Neural progenitor cell (in vitro differentiated cells): ENCODE measurements at regions not wholly inside any gene's neighbourhood (a gene's known extent, or its start where the extent isn't known, plus 50 kb on each side); places are given as distances from the start of the nearest gene placed in this dataset.
A peak's percentile ranks its signal among the peaks of the same experiment; 100 is the strongest.

ENCODE experiments used
- DNase-seq: peaks from one replicate; pipeline ENCODE4 v3.0.0-alpha.2; 2016; ENCODE audit warnings: low spot score
- H2AFZ ChIP-seq: fragments of 200-600 bp; sonication (generic); replicated peaks from 2 replicates; pipeline ENCODE4 v1.6.1; 2016; ENCODE audit warnings: antibody characterized with exemption
- H3F3A ChIP-seq: fragments of 200-600 bp; sonication (generic); 2 replicates; pipeline ENCODE4 v1.6.1; 2016; ENCODE audit warnings: antibody characterized with exemption, low read depth
- H3K27ac ChIP-seq: fragments of 200-600 bp; sonication (generic); 2 replicates; pipeline ENCODE4 v1.5.1; 2016; ENCODE audit warnings: mild to moderate bottlenecking
- H3K27me3 ChIP-seq: fragments of 200-600 bp; sonication (generic); 2 replicates; pipeline ENCODE4 v1.6.1; 2016; ENCODE audit warnings: mild to moderate bottlenecking, moderate library complexity
- H3K36me3 ChIP-seq: fragments of 200-600 bp; sonication (generic); 2 replicates; pipeline ENCODE4 v1.5.1; 2016
- H3K4me1 ChIP-seq: fragments of 200-600 bp; sonication (generic); 2 replicates; pipeline ENCODE4 v1.6.1; 2016; ENCODE audit warnings: mixed run types
- H3K4me2 ChIP-seq: fragments of 200-600 bp; sonication (generic); 2 replicates; pipeline ENCODE4 v1.6.1; 2016
- H3K4me3 ChIP-seq: fragments of 200-600 bp; sonication (generic); 2 replicates; pipeline ENCODE4 v1.5.1; 2016
- H3K79me2 ChIP-seq: fragments of 200-600 bp; sonication (generic); 2 replicates; pipeline ENCODE4 v1.6.1; 2016; ENCODE audit warnings: low read depth
- H3K9ac ChIP-seq: fragments of 200-600 bp; sonication (generic); 2 replicates; pipeline ENCODE4 v1.6.1; 2016
- H3K9me3 ChIP-seq: fragments of 200-600 bp; sonication (generic); 2 replicates; pipeline ENCODE4 v1.5.1; 2016; ENCODE audit warnings: low read depth
- H4K20me1 ChIP-seq: fragments of 200-600 bp; sonication (generic); 2 replicates; pipeline ENCODE4 v1.6.1; 2016; ENCODE audit warnings: low read depth
- H3K27ac Mint-ChIP-seq: 3 replicates; pipeline ENCODE4 v1.8.0; 2021; ENCODE audit warnings: mixed read lengths
- H3K27me3 Mint-ChIP-seq: 2 replicates; pipeline ENCODE4 v1.8.0; 2022; ENCODE audit warnings: low read depth, mild to moderate bottlenecking, inconsistent platforms, moderate library complexity, mixed read lengths; ENCODE audit not compliant: insufficient read depth
- H3K36me3 Mint-ChIP-seq: 3 replicates; pipeline ENCODE4 v1.8.0; 2021; ENCODE audit warnings: mixed read lengths
- H3K4me1 Mint-ChIP-seq: 3 replicates; pipeline ENCODE4 v1.8.0; 2021; ENCODE audit warnings: mixed read lengths
- H3K4me3 Mint-ChIP-seq: 3 replicates; pipeline ENCODE4 v1.8.0; 2021; ENCODE audit warnings: mild to moderate bottlenecking, moderate library complexity, mixed read lengths
- H3K9me3 Mint-ChIP-seq: 3 replicates; pipeline ENCODE4 v1.8.0; 2020; ENCODE audit warnings: mixed read lengths
- EZH2 ChIP-seq: fragments of 200-600 bp; sonication (generic); IDR thresholded peaks from 2 replicates; pipeline ENCODE4 v1.6.1; 2017; ENCODE audit warnings: antibody characterized with exemption, mild to moderate bottlenecking, moderate library complexity
- EZH2phosphoT487 ChIP-seq: fragments of 200-600 bp; sonication (generic); IDR thresholded peaks from 2 replicates; pipeline ENCODE4 v1.6.1; 2017; ENCODE audit warnings: antibody characterized with exemption
- TF ChIP-seq, protein P1 (sequence below): fragments of 200-600 bp; sonication (generic); IDR thresholded peaks from 2 replicates; pipeline ENCODE4 v1.5.1; 2017; ENCODE audit warnings: antibody characterized with exemption, mild to moderate bottlenecking

DNA sequence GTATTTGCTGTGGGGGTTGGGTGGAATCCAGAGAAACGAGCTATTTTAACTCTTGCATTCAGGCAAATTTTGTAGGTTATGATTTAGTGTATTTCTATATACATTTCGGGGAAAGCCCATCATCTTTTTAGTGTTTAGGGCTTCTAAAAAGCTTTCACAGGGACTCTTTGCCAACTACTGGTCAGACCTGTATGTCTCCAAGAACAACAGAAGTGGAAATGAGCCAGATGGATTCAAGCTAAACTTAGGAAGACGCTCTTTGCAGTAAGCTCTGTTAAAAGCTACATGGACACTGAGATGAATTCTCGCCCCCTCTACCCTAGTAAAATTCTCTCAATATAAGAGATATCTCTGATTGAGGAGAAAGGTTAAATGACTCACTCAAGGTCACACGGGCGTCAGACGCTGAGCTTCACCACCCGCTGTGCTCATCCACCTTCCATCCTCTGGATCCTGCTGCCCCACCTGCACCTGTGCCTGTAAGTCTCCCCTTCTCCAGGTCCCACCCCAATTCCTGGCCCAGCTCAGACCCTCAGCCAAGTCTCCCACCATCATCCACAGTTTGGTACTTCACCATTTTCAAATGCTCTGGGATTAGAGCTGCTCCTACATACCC is 85.6 kb downstream of the MARCHF4 start:
- peaks cover 49% of the 10 kb centered on the region for H3K4me1 ChIP-seq
- H3K4me2 ChIP-seq: peak overlapping the region; percentile 45
- peak overlapping the region; percentile 21 for H3K27ac ChIP-seq
- H3K36me3 Mint-ChIP-seq: no peaks in the 10 kb centered on the region
- peaks cover 3% of the 10 kb centered on the region for H3K27me3 ChIP-seq
- H3K4me1 Mint-ChIP-seq: peaks cover 58% of the 10 kb centered on the region
- no peak for DNase-seq
- no peak overlapping the region for H2AFZ ChIP-seq
- H3K4me3 Mint-ChIP-seq: no peak overlapping the region
- peaks cover 6% of the 10 kb centered on the region for H4K20me1 ChIP-seq
- no peak for TF ChIP-seq EZH2phosphoT487
- TF ChIP-seq, protein P1, sequence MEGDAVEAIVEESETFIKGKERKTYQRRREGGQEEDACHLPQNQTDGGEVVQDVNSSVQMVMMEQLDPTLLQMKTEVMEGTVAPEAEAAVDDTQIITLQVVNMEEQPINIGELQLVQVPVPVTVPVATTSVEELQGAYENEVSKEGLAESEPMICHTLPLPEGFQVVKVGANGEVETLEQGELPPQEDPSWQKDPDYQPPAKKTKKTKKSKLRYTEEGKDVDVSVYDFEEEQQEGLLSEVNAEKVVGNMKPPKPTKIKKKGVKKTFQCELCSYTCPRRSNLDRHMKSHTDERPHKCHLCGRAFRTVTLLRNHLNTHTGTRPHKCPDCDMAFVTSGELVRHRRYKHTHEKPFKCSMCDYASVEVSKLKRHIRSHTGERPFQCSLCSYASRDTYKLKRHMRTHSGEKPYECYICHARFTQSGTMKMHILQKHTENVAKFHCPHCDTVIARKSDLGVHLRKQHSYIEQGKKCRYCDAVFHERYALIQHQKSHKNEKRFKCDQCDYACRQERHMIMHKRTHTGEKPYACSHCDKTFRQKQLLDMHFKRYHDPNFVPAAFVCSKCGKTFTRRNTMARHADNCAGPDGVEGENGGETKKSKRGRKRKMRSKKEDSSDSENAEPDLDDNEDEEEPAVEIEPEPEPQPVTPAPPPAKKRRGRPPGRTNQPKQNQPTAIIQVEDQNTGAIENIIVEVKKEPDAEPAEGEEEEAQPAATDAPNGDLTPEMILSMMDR: no peak
- TF ChIP-seq EZH2: no peak
- H3K79me2 ChIP-seq: no peaks in the 10 kb centered on the region
- H3F3A ChIP-seq: peaks cover 34% of the 10 kb centered on the region
- no peaks in the 10 kb centered on the region for H3K9me3 ChIP-seq
- H3K4me3 ChIP-seq: no peak overlapping the region
- no peaks in the 10 kb centered on the region for H3K36me3 ChIP-seq
- peaks cover 10% of the 10 kb centered on the region for H3K27me3 Mint-ChIP-seq
- H3K9ac ChIP-seq: no peak overlapping the region
- H3K27ac Mint-ChIP-seq: no peak overlapping the region
- no peaks in the 10 kb centered on the region for H3K9me3 Mint-ChIP-seq

DNA sequence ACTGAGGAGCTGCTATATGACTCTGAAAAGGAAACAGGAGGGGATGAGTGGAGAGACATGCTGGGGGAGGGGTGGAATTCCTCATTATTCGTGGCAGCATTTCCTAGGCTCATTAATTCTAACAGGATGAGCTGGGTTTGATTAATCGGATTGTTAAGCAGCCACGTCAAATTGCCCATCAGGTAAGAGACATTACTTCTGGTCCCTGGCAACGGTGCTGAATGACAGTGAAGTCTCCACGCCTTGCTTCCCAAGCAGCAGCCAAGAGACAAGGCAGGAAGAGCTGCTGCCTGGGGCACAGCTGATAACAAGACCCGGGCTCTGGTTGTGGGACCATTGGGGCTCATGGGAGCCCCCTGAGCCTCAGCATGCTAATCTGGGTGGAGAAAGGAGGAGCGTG is 86.6 kb downstream of the MARCHF4 start:
- Histone ChIP-seq H3K27me3 (no peaks in the 10 kb centered on the region), H3K36me3 (no peaks in the 10 kb centered on the region), H3F3A (peaks cover 38% of the 10 kb centered on the region), H3K4me3 (no peak overlapping the region), H3K27ac (no peak overlapping the region), H3K9ac (no peak overlapping the region), H3K79me2 (no peaks in the 10 kb centered on the region), H4K20me1 (peaks cover 6% of the 10 kb centered on the region), H3K9me3 (no peaks in the 10 kb centered on the region), H2AFZ (no peak overlapping the region), H3K4me1 (peaks cover 56% of the 10 kb centered on the region), H3K4me2 (no peak overlapping the region)
- Mint-ChIP-seq H3K27me3 (peaks cover 10% of the 10 kb centered on the region), H3K4me3 (no peak overlapping the region), H3K4me1 (peaks cover 67% of the 10 kb centered on the region), H3K27ac (peak overlapping the region; percentile 48), H3K9me3 (no peaks in the 10 kb centered on the region), H3K36me3 (no peaks in the 10 kb centered on the region)
- peak; percentile 33 for DNase-seq
- TF ChIP-seq EZH2 (no peak), EZH2phosphoT487 (no peak)
- TF ChIP-seq, protein P1: no peak

DNA sequence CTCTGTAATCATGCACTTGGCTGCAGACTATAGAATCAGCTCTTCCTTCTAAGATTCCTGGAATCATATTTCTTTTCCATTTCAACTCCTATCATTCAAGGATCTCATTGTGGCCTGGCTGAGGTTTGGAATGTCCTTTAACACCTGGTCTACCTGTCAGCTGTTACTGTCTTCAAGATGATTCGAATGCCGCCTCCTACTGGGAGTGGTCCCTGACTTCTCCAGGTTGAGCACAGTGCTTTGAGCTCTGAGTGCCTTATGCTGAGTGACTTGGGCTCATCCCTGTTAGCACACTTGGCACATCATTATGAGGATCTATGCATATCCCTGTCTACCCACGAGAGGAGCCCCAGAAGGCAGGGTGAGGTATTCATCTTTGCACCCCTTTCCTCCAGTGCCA is 87.6 kb downstream of the MARCHF4 start:
- H3K4me1 Mint-ChIP-seq: peaks cover 75% of the 10 kb centered on the region
- no peak overlapping the region for H3K4me3 Mint-ChIP-seq
- H3F3A ChIP-seq: peaks cover 38% of the 10 kb centered on the region
- no peak overlapping the region for H3K9ac ChIP-seq
- no peaks in the 10 kb centered on the region for H3K36me3 ChIP-seq
- no peak for TF ChIP-seq EZH2phosphoT487
- TF ChIP-seq, protein P1: no peak
- no peak for TF ChIP-seq EZH2
- H3K27me3 ChIP-seq: no peaks in the 10 kb centered on the region
- no peaks in the 10 kb centered on the region for H3K79me2 ChIP-seq
- DNase-seq: no peak
- H3K4me1 ChIP-seq: peaks cover 58% of the 10 kb centered on the region
- no peaks in the 10 kb centered on the region for H3K9me3 ChIP-seq
- H3K4me3 ChIP-seq: no peak overlapping the region
- H3K27ac ChIP-seq: no peak overlapping the region
- no peak overlapping the region for H2AFZ ChIP-seq
- peaks cover 6% of the 10 kb centered on the region for H4K20me1 ChIP-seq
- H3K27me3 Mint-ChIP-seq: peaks cover 10% of the 10 kb centered on the region
- no peak overlapping the region for H3K27ac Mint-ChIP-seq
- H3K4me2 ChIP-seq: no peak overlapping the region
- H3K36me3 Mint-ChIP-seq: no peaks in the 10 kb centered on the region
- H3K9me3 Mint-ChIP-seq: no peaks in the 10 kb centered on the region
